Hematopoietic multipotent progenitor cell (in vitro differentiated cells): ENCODE measurements at regions not wholly inside any gene's neighbourhood (a gene's known extent, or its start where the extent isn't known, plus 50 kb on each side); places are given as distances from the start of the nearest gene placed in this dataset.

Experiments used
- DNase-seq, 3 donors: peaks; one replicate each; pipeline ENCODE4 v3.0.0-alpha.2; 2011 to 2015; ENCODE audit warnings: low read depth in 2 of 3, low spot score in 2 of 3

DNA sequence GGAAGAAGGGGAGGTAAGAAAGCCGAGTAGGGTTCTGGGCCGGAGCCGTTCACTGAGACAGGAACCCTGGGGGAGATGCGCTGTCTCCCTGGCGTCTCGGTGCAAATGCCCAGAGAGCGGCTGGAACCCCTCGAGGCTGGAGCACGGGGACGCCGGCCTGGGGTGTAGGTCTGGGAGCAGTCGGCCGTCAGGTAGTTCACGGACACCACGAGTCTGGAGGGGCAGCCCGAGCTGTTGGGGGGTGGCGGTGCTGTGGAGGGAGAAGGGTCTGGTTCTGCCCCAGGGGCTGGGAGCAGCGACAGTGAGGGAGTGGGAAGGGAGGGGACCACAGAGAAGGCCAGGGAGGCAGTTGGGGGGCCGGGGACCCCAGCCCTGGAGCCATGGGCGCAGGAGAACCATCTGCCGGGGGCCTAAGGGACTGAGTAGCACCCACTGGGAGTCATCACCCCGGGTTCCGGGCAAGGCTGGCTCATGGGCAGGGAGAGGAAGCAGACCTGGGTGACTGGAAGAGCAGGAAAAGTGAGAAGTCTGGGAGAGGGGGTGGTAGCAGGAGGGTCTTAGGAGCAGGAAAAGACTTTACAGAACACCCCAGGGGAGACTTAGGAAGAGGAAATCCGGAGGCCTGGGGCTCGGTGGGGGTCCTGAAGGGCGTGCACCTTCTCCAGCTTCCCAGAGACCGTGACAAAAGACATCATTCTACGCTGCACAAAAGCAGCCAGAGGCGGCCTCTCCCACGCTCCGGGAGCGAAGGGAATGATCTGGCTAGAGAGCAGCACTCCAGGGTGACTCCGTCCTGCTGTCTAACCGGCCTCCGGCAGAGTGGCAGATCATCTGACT lies 173.1 kb upstream of the SOX1 start:
- DNase-seq: no peak

DNA sequence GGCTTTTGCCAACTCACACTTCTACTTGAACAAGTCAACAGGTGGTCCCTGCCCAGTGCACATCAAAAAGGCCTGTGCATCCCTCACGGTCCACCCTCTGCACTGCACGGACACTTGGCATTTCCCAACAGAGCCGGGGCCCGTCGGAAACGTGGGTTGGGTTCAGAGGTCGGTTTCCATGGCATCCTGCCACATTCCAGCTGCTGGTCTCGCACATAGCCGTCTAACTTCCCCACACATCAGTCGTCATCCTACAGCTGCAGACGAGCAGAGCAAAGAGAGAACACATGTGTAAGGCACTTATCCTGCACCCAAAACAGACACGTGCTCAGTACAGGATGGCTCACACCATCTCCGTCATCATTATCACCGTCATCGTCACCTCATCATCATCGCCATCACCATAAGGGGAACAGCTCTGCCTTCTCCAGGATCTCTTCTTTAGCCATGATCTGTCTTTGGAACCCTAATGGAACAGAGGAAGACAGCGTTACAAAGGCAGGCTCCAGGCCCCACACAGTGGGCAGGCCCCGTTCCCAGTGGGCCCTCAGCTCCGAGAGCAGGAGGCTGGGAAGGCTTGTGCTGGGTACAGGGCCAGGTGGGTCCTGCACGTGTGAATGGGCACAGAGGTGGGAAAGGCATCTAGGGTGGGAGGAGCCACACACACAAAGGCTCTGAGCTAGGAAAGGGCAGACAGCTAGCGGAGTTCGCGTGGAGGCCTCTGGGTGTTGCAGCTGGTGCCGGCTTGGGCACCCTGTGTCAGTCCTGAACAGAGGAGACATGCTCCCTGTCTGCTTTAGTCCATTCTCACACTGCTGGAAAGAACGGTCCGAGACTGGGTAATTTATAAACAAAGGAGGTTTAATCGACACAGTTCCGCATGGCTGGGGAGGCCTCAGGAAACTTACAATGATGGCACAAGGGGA lies 170.8 kb upstream of the SOX1 start:
- DNase-seq: no peak

DNA sequence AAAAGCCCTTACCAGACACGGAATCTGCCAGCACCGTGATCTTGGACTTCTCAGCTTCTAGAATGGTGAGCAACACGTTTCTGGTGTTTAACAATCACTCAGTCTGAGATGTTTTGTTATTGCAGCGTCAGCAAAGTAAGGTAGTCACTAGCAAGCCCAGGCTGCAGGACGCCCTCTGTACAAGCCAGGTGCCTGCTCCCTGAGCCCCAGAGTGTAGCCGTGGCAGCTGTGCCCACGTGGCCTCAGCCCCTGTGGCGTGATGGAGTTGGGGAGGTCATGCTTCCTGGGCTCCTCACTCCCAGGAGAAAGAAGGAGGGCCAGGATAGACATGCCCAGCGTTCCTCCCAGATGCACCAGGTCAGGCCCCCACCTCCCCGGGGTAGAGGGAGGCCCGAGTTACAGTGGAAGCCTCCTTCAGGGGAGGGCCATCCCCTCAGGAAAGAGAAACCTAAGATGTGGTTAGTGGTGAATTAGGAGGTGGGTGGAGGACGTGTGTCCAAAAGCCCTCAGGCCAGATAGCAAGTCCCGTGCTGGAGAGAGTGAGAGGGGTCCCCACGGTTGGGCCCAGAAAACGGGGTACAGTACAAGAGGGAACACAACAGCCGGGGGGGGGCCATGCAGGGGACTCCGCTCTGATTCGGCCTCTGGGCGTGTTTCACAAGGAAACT lies 169.6 kb upstream of the SOX1 start:
- no peak for DNase-seq

- DNase-seq: no peak
Observed at GRCh38 chr13:111897846-111898215, 169.1 kb upstream of the SOX1 start.

DNA sequence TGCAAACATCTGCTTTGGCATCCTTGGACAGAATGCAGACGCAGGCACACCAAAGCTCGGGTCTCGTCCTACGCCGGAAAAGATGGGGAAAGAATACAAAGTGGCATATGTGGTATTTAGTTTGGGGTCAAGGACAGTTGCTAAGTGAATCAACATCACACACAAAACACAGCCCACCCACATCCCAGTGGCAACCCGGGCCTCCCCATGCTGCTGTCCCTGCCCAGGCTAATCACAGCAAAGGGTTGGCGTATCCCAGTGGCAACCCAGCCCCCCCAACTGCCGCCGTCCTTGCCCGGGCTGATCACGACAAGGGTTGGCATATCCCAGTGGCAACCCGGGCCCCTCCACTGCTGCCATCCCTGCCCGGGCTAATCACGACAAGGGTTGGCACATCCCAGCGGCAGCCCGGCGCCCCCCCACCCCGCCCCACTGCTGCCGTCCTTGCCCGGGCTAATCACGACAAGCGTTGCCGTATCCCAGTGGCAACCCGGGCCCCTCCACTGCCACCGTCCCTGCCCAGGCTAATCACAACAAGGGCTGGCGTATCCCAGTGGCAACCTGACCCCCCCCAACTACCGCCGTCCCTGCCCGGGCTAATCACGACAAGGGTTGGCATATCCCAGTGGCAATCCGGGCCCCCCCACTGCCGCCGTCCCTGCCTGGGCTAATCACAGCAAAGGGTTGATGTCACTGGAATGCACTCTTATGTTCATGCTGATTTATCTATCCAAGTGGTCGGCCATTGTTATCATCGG lies 167.8 kb upstream of the SOX1 start:
- no peak for DNase-seq

- DNase-seq: no peak
Observed at GRCh38 chr13:111899714-111900389, 167.1 kb upstream of the SOX1 start.

DNA sequence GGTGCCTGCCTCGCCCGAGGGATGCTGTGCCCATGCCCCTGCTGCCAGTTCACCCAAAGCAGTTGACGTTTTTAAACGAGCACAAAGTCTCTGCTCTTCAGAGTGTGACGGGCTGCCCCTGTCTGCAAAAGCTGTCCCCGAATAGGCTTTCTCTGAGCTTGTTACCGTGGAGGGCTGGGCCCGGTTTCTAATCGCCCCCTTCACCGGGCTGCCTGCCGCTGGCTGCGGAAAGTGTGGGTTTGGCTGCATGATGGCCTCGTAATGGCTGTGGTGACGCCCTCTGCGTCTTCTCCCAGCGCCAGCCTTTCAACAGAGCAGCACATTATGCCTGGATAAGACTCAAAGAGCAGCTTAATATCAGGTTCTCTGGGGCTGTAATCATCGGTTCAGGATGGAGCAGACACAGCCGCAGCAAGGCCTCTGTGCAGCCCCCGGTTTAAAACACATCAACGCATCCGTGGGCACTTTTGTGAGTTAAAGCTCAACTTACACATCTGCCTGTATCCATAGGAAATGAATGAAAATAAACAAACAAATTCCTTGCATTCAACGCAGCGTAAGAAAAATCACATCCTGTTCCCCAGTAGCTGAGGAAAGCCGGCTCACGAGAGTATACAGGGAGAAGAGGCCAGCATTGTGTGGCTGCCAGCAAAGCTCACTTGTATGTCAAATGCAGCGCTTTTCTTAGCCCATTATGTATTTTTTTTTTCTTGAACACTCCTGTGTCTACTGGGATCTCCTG lies 166.4 kb upstream of the SOX1 start:
- no peak for DNase-seq

DNA sequence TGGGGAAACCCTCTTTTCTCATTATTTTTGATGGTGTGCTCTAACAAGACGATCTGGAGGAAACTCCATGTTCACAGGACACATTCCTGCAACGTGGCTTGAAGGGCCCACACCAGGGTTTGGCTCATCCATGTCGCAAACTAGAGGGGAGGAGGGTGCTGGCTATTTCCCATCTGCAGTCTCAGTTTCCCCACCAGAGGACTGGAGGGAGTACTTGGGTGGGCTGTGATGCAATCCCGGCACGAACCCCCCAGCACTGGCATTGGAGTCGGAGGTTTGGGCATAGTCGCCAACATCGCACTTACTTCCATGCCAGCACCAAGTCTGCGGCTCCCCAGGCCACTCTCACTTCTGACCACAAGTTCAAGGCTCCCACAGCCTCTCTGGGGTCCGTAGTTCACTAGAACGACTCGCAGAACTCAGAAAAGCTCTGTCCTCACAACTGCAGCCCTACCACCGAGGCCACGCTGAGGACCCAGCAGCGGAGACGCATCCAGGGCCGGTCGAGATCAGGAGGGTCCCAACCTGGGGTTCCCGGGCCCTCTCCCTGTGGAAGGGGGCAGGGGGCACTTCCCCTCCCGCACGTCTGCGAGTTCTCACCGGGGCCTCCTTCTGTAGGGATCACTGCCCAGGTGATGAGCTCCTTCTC lies 165.6 kb upstream of the SOX1 start:
- no peak for DNase-seq

DNA sequence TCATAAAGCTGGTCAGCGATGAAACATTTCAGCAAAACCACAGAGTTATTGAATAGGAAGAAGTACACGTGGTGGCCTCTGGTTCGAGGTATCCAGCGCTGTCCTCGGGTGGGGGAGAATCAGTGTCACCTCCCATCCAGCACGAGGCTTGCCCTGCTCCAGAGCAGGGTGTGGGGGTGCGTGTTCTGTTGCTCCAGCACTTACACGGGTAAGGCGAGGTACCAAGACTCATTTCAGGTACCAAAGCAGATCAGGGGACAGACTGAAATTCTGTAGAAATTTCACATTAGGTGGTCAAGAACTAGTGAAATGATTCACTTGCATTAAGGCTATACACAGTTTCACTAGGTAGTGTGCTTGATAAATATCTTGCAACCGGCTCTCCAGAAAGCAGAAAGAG lies 164.2 kb upstream of the SOX1 start:
- DNase-seq: no peak

- no peak for DNase-seq
Observed at GRCh38 chr13:111903143-111903542, 163.8 kb upstream of the SOX1 start.

GRCh38 chr13:111904166-111904565 lies 162.8 kb upstream of the SOX1 start:
- DNase-seq: no peak

DNA sequence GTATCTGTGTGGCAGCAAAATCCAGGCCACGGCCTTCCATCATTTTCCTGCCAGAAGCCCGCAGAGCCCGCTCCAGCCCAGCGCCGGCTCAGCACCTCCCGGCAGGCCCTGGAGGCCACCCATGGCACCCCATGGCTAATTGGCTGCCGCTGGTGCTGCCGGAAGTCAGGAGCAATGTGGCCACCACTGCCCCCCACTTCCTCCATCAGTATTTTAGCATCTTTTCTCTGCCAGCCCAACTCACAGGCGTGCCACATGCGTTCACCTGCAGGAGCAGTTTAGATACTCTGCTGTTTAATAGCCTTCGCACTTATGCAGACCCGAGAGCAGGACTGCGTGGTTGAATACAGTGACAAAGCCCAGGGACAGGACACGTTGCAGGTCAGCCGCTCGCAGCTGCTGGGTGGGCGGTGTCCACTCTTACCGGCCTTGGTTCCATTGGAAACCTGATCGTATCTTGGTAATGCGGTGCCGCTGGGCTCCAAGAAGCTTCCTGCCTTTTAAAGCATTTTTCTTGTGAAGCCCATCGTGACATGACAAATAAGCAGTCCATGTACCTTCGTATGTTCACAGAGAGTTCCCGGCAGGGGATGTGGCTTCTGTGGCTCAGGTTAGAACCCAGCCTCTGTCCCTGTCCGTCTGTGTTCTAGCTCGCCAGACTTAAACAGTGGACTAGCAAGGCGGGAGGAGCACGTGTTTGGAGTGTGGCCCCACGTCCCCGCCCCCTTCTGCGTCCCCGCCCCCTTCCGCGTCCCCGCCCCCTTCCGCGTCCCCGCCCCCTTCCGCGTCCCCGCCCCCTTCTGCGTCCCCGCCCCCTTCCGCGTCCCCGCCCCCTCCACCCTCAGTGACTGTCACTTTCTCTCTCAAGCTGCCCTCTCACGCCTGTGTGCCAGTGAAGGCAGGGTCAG lies 162.0 kb upstream of the SOX1 start:
- DNase-seq: no peak

DNA sequence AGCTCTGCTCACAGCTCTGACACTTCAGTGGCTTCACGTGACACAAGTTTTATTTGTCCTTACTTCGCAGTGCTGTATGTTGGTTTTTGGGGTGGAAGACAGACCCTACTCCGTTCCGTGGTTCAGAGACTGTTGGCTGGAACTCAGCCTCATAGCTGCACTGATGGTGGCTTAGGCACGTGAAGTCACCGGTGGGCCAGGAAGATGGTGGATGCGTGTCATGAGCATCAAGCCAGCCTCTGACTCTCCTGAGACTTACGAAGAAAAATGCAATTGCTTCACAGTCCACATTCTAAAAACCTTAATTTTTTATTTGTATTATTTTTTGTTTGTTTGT lies 161.4 kb upstream of the SOX1 start:
- DNase-seq: no peak

GRCh38 chr13:111906306-111906705 lies 160.6 kb upstream of the SOX1 start:
- no peak for DNase-seq

GRCh38 chr13:111906816-111907215 lies 160.1 kb upstream of the SOX1 start:
- no peak for DNase-seq

DNA sequence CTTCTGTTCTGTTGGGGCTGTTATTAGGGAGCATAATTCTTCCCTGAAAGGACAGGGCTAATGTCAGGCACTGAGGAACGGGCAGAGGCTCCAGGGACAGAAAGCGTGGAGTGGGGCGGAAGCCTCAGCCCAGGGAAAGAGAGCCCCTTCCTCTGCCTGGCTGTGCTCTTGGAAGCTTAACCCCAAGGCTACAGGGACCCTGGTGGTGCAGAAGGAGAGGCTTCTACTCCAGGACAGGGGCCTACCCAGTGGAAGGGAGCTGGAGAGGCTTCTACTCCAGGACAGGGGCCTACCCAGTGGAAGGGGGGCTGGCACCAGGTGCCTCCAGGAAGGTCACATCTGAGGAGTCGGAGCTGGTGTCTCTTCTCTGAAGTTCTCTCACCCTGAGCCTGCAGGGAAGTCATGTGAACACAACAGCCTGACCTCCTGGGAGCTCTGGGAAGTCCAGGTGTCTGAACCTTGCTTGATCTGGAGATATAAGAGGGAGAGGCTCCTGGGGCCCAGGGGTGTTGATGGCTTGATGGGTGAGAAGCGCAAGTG lies 159.5 kb upstream of the SOX1 start:
- no peak for DNase-seq

DNA sequence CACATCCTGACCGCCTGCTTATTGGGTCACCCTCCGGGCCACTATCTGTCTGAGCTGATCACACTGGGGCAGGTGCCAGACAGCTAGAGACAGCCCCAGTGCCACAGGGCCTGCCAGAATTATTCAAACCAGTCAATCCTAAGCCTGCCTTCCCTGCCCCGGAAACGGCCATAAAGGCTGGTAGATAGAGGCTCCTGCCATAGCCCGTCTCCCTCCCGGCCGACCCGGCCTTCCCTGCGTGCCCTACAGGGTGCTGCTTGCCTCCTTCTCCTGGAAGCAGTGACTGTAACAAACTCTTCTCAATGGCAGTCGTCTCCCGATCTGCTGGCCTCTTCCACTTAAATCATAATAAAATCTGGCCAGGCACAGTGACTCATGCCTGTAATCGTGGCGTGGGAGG lies 158.6 kb upstream of the SOX1 start:
- DNase-seq: no peak

- no peak for DNase-seq
Observed at GRCh38 chr13:111908981-111909380, 158.0 kb upstream of the SOX1 start.
